ENCODE measurements at regions not wholly inside any gene's neighbourhood (a gene's known extent, or its start where the extent isn't known, plus 50 kb on each side); places are given as distances from the start of the nearest gene placed in this dataset.

- Histone ChIP-seq H2AFZ (ENCODE audit: low read length) (no peak overlapping the region), H3K9me3 (ENCODE audit: low read length) (no peaks in the 10 kb centered on the region), H3K9ac (ENCODE audit: insufficient read depth, low read depth, low read length) (no peak overlapping the region), H3K79me2 (ENCODE audit: insufficient read depth, low read length) (no peaks in the 10 kb centered on the region), H3K4me2 (ENCODE audit: low read depth, low read length) (no peak overlapping the region), H4K20me1 (ENCODE audit: insufficient read depth, low read length) (no peaks in the 10 kb centered on the region), H3K36me3 (replicated peaks in 1 of 2; ENCODE audit: control insufficient read depth in 1 of 2, insufficient read depth in 2 of 2, low read length in 2 of 2) (no peaks in the 10 kb centered on the region), H3K4me3 (replicated peaks in 1 of 3; ENCODE audit: insufficient read depth in 1 of 3, low read depth in 2 of 3, low read length in 3 of 3) (no peak overlapping the region), H3K27ac (ENCODE audit: extremely low read length, insufficient read depth, low read length) (no peak overlapping the region), H3K4me1 (ENCODE audit: insufficient read depth, low read length) (peaks cover 44% of the 10 kb centered on the region), H3K27me3 (ENCODE audit: control insufficient read depth in 1 of 2, insufficient read depth in 2 of 2, low read length in 2 of 2) (no peaks in the 10 kb centered on the region)
- intact Hi-C loops (cut with micrococcal nuclease; ENCODE audit: unreplicated experiment) (no loop called here), in situ Hi-C loops (cut with HindIII; ENCODE audit: extremely low pct_ligation_motif_present, low pct_unique_long_range_greater_than_20kb) (no loop called here)
- POLR2A ChIA-PET, result no interaction called here
- CTCF ChIA-PET (ENCODE audit: low intra/inter-chr PET ratio, low total read pairs), result no interaction called here
- ATAC-seq, result no peak
- no peak for TF ChIP-seq PRDM10 (CRISPR knock-in tag; IDR thresholded peaks at IDR 0.05; ENCODE audit: low read depth)
- TF ChIP-seq TFE3 (CRISPR knock-in tag; IDR thresholded peaks at IDR 0.05), result no peak
- TF ChIP-seq GATA4 (IDR thresholded peaks at IDR 0.05; ENCODE audit: borderline replicate concordance, low read depth), result no peak
- TF ChIP-seq ZNF383 (CRISPR knock-in tag; IDR thresholded peaks at IDR 0.05; ENCODE audit: borderline replicate concordance), result no peak
- TF ChIP-seq ZNF776 (CRISPR knock-in tag; IDR thresholded peaks at IDR 0.05), result no peak
- TF ChIP-seq ZNF709 (CRISPR knock-in tag; IDR thresholded peaks at IDR 0.05), result no peak
- TF ChIP-seq ZNF432 (CRISPR knock-in tag; IDR thresholded peaks at IDR 0.05; ENCODE audit: borderline replicate concordance), result no peak
- no peak for TF ChIP-seq MIER3 (CRISPR knock-in tag; IDR thresholded peaks at IDR 0.05; ENCODE audit: borderline replicate concordance)
- TF ChIP-seq ZNF672 (CRISPR knock-in tag; IDR thresholded peaks at IDR 0.05), result no peak
- no peak for TF ChIP-seq RFXANK (CRISPR knock-in tag; IDR thresholded peaks at IDR 0.05)
- TF ChIP-seq ZNF10 (CRISPR knock-in tag; IDR thresholded peaks at IDR 0.05; ENCODE audit: borderline replicate concordance, low read depth), result no peak
- TF ChIP-seq ZNF704 (CRISPR knock-in tag; IDR thresholded peaks at IDR 0.05; ENCODE audit: borderline replicate concordance), result no peak
- no peak for TF ChIP-seq ZNF781 (CRISPR knock-in tag; IDR thresholded peaks at IDR 0.05; ENCODE audit: borderline replicate concordance, not compliant biosample characterization)
- no peak for TF ChIP-seq TGIF2 (CRISPR knock-in tag; IDR thresholded peaks at IDR 0.05)
- TF ChIP-seq SP4 (CRISPR knock-in tag; IDR thresholded peaks at IDR 0.05), result no peak
- no peak for TF ChIP-seq ELF1 (CRISPR knock-in tag; IDR thresholded peaks at IDR 0.05)
- TF ChIP-seq CEBPG (CRISPR knock-in tag; IDR thresholded peaks at IDR 0.05), result no peak
- no peak for TF ChIP-seq TEAD3 (CRISPR knock-in tag; optimal IDR thresholded peaks at IDR 0.05; ENCODE audit: borderline replicate concordance)
- 66% methylated on average over 2 of the region's 2 CpGs for WGBS (ENCODE audit: low lambda C conversion rate)
- no peak for FAIRE-seq
- no TSS peak for BruUV-seq (replicated peaks)
- DNase-seq (ENCODE audit: low spot score), result no peak
Measured at GRCh38 chr9:88678008-88678407, 143.0 kb downstream of the NXNL2 start.
